Mucosa of gallbladder (tissue), 1 donor: ENCODE measurements at regions not wholly inside any gene's neighbourhood (a gene's known extent, or its start where the extent isn't known, plus 50 kb on each side); places are given as distances from the start of the nearest gene placed in this dataset.
"Not testable (repeated sequence)": the region's sequence is repeated elsewhere in the genome, so short reads cannot be mapped to it uniquely, and the experiment has no call there.

Source experiments
- DNase-seq: peaks from one replicate; pipeline ENCODE4 v3.0.0-alpha.2; 2020; ENCODE audit warnings: low spot score
- donor health status: DM: no; HTN: no; CAD: no.

GRCh38 chr12:78269620-78270019 lies 438.9 kb downstream of the NAV3 start:
- DNase-seq = no peak

- DNase-seq = no peak
Observed at GRCh38 chr12:78271546-78271945, 440.9 kb downstream of the NAV3 start.

- DNase-seq = no peak
Observed at GRCh38 chr12:78275886-78276285, 445.2 kb downstream of the NAV3 start.

GRCh38 chr12:78278706-78279190 lies 448.1 kb downstream of the NAV3 start:
- no peak for DNase-seq

- DNase-seq = no peak
Observed at GRCh38 chr12:78279567-78279966, 448.9 kb downstream of the NAV3 start.

- DNase-seq = not testable (repeated sequence)
Observed at GRCh38 chr12:78281102-78281501, 450.4 kb downstream of the NAV3 start.

- no peak for DNase-seq
Observed at GRCh38 chr12:78284417-78284816, 453.7 kb downstream of the NAV3 start.

GRCh38 chr12:78290606-78291345 lies 460.1 kb downstream of the NAV3 start:
- DNase-seq = no peak

- DNase-seq = peak; percentile 55
Observed at GRCh38 chr12:78293059-78293686, 462.5 kb downstream of the NAV3 start.

- DNase-seq = not testable (repeated sequence)
Observed at GRCh38 chr12:78301282-78301681, 470.6 kb downstream of the NAV3 start.

- no peak for DNase-seq
Observed at GRCh38 chr12:78305808-78306207, 475.1 kb downstream of the NAV3 start.

- no peak for DNase-seq
Observed at GRCh38 chr12:78306236-78306635, 475.5 kb downstream of the NAV3 start.

- no peak for DNase-seq
Observed at GRCh38 chr12:78308701-78309100, 478.0 kb downstream of the NAV3 start.

- no peak for DNase-seq
Observed at GRCh38 chr12:78315028-78315427, 484.3 kb downstream of the NAV3 start.

- no peak for DNase-seq
Observed at GRCh38 chr12:78316136-78316535, 485.4 kb downstream of the NAV3 start.

- DNase-seq = no peak
Observed at GRCh38 chr12:78316631-78317468, 486.2 kb downstream of the NAV3 start.

- no peak for DNase-seq
Observed at GRCh38 chr12:78321696-78322095, 491.0 kb downstream of the NAV3 start.

- DNase-seq = no peak
Observed at GRCh38 chr12:78323226-78323625, 492.5 kb downstream of the NAV3 start.

GRCh38 chr12:78324234-78324633 lies 493.5 kb downstream of the NAV3 start:
- no peak for DNase-seq

GRCh38 chr12:78328524-78328923 lies 497.8 kb downstream of the NAV3 start:
- no peak for DNase-seq

GRCh38 chr12:78330131-78330530 lies 499.4 kb downstream of the NAV3 start:
- no peak for DNase-seq

GRCh38 chr12:78331181-78331580 lies 500.5 kb downstream of the NAV3 start:
- DNase-seq = no peak
